NOMO-1 (cell line): ENCODE measurements at regions not wholly inside any gene's neighbourhood (a gene's known extent, or its start where the extent isn't known, plus 50 kb on each side); places are given as distances from the start of the nearest gene placed in this dataset.
"Not testable (repeated sequence)": the region's sequence is repeated elsewhere in the genome, so short reads cannot be mapped to it uniquely, and the experiment has no call there.

Source experiments
- DNase-seq, 2 experiments: peaks; one replicate each; lab custom pipeline; 2025; ENCODE audit not compliant: unreplicated experiment in 2 of 2; lab: John Stamatoyannopoulos, UW

- no peak for DNase-seq
Measured at GRCh38 chr4:75422998-75423397, 91.2 kb downstream of the RCHY1 start.

GRCh38 chr4:75412746-75413145 lies 101.5 kb downstream of the RCHY1 start:
- no peak for DNase-seq

- DNase-seq, result no peak
Measured at GRCh38 chr4:75398501-75398900, 115.7 kb downstream of the RCHY1 start.

- peak in 1 of 2 experiments; percentile 0 for DNase-seq
Measured at GRCh38 chr4:75391489-75392166, 122.6 kb downstream of the RCHY1 start.

- not testable (repeated sequence) for DNase-seq
Measured at GRCh38 chr4:75386426-75386825, 127.8 kb downstream of the RCHY1 start.

GRCh38 chr4:75385106-75385505 lies 129.1 kb downstream of the RCHY1 start:
- DNase-seq, result no peak

- DNase-seq, result no peak
Measured at GRCh38 chr4:75376543-75376942, 137.7 kb downstream of the RCHY1 start.

GRCh38 chr4:75371915-75372314 lies 142.3 kb downstream of the RCHY1 start:
- DNase-seq, result no peak

- DNase-seq, result no peak
Measured at GRCh38 chr4:75370576-75370975, 143.6 kb downstream of the RCHY1 start.

GRCh38 chr4:75345423-75345822 lies 168.8 kb downstream of the RCHY1 start:
- no peak for DNase-seq

- no peak for DNase-seq
Measured at GRCh38 chr4:75344915-75345314, 169.3 kb downstream of the RCHY1 start.

GRCh38 chr4:75343333-75343732 lies 170.9 kb downstream of the RCHY1 start:
- DNase-seq, result no peak

GRCh38 chr4:75340561-75340960 lies 173.6 kb downstream of the RCHY1 start:
- no peak for DNase-seq

GRCh38 chr4:75338352-75338880 lies 175.8 kb downstream of the RCHY1 start:
- DNase-seq, result no peak

GRCh38 chr4:75327804-75328512 lies 186.2 kb downstream of the RCHY1 start:
- no peak for DNase-seq

- DNase-seq, result no peak
Measured at GRCh38 chr4:75325318-75325979, 188.8 kb downstream of the RCHY1 start.

GRCh38 chr4:75321484-75321883 lies 192.7 kb downstream of the RCHY1 start:
- DNase-seq, result no peak

GRCh38 chr4:75317641-75318040 lies 196.6 kb downstream of the RCHY1 start:
- DNase-seq, result not testable (repeated sequence)

- no peak for DNase-seq
Measured at GRCh38 chr4:75308049-75308448, 206.2 kb downstream of the RCHY1 start.

- DNase-seq, result no peak
Measured at GRCh38 chr4:75306506-75306905, 207.7 kb downstream of the RCHY1 start.

GRCh38 chr4:75302648-75303047 lies 211.6 kb downstream of the RCHY1 start:
- peak; percentile 30 to 54 for DNase-seq
